Stimulated activated CD4-positive, alpha-beta T cell treated with anti-CD3 and anti-CD28 coated beads, Interleukin-15, amount 100 ng/mL, for 24 hours (primary cell): ENCODE measurements at regions not wholly inside any gene's neighbourhood (a gene's known extent, or its start where the extent isn't known, plus 50 kb on each side); places are given as distances from the start of the nearest gene placed in this dataset.
"Not testable (repeated sequence)": the region's sequence is repeated elsewhere in the genome, so short reads cannot be mapped to it uniquely, and the experiment has no call there.

Source experiments
- DNase-seq: peaks from one replicate; pipeline ENCODE4 v3.0.0-alpha.2; 2020

DNA sequence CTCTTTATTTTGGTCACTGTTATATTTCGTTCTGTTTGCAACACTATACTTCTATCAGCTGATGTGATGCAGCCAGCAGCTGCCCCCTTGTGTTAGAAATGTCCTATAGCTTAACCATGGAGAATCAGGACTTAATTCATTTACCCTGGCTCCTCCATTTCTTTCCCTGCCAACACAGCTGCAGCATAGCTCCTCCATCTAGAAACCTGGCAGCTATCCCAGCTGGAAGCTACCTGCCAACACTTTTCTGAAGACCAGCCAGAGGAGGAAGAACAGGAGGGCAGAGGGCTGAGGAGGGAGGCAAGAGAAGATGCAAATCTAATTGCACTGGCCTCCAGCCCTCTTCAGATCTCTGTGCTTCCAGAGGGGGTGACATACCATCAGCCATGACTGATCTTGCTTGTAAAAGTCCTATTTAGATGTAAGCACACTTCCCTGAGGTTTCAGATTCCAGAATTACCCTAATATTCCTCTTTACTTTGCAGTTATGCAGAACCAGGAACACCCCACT, 156.8 kb upstream of the TMEM260 start:
- DNase-seq, result no peak

DNA sequence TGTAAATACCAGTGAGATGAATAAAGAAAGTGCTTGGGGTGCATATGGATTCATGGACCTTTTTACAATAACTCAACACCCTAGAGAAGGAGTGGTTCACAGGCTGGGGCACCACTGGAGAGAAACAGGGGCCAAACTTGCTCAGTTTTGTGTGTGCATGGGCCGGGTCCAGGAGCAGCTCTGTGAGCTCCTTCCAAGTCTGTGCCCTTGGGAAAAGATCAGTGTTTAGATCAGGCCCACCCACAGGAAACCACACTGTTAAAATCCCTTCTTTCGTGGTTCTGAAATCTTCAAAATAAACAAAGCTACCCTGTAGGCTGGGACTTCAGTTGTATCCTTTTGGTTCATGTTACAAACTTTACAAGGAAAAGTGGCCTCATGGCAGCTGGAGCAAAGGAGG, 156.1 kb upstream of the TMEM260 start:
- DNase-seq, result no peak

DNA sequence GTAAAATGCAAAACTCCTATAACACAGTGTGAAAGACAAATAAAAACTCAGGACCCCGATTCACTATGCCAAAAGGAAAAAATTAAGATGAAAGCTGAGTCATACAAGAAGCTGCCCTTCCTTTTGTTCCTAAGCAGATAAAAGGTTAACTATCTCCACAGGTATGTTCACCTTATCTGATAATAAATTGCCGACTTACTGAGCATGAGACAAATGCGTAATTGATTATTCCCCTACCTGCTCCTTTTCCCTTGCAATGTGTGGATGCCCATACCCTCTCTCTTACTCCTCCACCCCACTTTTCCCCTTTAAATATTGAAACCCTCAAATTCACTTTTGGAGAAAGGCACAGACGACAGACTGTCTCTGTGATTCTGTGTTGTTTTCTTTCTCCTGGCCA, 148.6 kb upstream of the TMEM260 start:
- no peak for DNase-seq

DNA sequence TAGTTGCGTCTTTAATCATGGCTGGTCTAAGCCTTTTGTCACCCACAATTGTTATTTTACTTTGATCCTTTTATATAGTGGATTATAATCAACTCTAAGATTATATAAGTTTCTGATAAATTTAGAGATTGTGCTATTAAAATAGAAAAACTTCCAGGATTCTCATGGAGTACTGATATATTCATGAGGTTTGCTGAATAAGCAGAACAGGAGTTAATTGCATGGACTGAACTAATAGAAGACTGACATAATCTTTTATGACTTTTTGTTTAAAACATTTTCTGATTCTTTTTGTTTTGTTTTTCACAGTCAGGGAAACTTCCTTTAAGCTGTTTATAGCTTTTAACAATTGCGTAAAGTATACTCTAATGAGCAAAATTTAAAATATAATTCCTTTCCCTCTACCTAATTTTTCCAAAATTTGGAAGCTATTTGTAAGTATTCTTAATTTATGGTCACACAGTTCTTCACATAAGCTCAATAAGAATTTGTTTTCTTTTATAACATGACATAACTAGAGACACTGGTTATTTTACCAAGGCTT, 129.9 kb upstream of the TMEM260 start:
- DNase-seq, result no peak

DNA sequence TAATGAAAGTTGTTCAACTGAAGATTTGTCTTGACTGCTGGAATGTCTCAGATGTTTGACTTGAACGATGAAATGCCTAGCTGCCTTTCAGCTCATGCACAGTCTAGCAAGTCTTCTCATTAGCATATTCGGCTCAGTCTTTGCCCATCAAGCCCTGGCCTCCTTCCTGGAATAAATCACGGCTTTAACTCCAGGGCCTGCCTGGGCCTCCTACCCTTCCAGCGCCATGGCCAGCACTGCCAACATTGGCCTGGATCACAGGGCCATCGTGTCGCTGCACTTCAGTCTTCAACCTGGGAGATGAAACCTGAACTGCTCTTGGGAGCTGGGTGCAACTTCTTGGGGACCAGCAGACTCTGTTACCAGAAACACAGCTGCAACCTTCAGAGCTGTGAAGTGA, 126.7 kb upstream of the TMEM260 start:
- no peak for DNase-seq

DNA sequence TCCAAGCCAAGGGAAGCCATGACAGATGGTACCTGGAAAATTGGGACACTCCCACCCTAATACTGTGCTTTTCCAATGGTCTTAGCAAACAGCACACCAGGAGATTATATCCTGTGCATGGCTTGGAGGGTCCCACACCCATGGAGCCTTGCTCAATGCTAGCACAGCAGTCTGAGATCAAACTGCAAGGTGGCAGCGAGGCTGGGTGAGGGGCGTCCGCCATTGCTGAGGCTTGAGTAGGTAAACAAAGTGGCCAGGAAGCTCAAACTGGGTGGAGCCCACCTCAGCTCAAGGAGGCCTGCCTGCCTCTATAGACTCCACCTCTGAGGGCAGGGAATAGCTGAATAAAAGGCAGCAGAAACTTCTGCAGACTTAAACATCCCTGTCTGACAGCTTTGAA, 124.9 kb upstream of the TMEM260 start:
- DNase-seq, result not testable (repeated sequence)

DNA sequence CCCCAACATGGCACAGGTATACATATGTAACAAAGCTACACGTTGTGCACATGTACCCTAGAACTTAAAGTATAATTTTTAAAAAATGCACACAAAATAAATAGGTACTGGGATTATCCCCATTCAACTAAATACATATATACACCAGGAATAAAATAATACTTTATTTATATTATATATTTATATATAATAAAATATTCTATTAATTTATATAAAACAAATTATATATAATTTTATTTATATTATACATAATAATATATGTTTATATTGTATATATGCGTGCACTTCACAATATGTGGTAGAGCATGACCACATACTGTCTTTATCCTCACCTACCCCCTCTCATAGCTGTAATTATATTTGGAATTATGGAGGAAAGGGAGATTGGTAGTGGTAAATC, 119.1 kb upstream of the TMEM260 start:
- DNase-seq, result no peak

DNA sequence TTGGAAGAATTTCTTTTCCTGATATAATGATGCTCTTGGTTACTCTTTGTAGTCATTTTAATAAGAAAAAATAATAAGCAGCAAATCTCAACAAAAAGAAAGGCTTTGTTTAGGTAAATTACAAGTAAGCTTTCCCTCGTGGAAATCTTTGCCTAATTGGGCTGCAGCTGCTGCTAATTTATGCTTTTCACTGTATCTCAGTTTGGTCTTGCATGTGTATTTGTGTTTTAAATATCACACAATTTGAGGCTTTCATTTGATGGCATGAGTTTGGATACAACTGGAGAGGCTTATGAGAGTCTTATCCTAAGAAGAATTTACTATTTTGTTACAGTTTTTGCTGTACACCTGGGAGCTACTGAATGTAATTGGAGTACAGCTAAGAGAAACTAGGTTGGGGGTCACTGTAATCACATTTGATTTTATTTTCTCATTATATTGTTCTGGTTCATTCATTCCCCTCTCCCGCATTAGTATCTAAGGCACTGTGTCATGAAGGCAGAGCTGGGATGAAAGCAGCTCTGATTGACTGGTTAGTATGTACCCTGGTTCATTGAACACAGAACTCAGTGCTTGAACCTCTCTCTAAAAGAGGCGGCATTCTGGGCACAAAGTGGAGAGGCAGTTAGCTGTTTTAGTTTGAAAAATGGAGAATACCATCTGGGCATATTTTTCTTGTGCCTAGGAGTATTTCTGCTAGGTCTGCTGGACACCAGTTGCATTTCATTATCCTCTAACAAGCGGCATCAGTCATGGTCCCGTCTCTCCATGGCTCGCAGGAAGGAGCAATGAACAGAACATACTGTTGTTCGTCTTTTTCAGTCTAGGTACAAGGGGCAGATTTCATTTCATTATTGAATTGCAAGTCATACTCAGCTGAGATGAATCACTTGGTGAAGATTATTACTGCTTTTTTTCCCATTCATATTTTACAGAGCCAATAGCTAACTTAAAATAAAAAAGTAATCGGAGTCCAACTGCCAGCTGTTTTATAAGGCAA, 118.0 kb upstream of the TMEM260 start:
- DNase-seq, result no peak

DNA sequence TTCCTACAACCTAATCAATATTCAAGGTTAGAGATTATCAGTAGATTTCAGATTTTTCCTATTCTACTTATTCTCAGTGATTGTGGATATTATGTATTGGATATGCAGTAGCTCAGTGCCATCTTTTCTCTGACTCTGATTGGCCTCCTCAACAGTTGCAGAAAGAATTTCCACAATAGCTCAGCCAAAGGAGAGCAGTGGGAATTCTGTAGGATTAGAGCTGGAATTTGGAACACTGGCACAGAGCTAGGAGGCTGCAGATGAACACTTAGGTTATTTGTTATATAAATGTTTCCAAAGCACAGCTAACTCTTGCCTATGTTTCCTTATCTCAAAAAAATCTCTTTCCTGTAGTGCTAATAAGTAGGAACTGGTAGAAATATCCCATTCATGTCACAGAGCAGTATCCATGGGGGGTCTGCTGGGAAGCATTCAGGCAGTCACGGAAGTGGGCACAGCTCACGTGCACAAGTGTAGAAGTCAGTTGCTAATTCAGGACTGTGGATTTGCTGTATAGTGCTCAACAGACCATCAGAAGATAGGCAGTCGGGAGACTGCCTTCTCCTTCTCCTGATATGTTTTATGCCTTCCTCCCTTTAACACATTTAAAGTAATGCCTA, 116.2 kb upstream of the TMEM260 start:
- no peak for DNase-seq

DNA sequence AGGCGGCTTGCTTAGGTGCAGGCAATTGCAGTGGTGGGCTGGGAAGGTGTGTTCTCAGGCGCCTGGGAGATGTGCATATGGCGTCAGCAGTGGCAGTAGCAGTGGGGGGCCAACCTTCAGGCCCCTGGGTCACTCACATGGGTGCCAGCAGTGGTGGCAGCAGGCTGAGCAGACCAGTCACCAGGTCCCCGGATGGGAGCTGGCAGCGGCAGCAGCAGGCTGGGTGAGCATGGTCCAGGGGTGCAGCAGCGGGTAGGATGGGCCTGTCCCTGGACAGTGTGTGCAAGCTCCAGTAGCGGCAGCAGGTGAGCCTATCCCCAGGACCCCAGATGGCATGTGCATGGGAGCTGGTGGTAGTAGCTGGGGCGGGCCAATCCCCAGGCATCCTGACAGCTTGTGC, 108.5 kb upstream of the TMEM260 start:
- no peak for DNase-seq

DNA sequence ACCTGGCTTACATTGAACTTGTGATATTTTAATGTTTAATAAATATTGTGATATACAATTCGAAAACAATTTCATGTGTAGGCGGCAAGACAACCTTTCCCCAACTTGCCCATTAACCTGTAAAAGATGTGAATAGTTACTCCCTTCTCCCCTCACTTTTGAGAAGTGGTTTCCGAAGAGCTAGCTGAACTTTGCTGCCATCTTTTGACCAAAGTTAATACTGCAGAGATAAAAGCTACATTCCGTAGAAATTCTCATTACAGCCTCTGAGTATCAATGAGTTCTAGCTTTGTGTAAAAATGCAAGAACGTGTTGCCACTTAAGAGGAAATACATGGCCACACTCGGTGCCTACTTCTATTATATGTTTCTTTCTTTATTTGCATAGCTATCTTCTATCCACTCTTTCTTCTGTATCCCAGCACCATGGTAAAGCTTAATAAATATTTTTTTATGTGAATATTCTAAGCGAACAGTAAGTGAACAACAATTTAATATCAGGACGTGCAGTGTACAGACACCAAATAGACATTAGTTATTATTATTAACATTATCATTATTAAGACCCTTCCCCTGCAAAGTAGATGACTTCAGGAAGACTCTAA, 105.1 kb upstream of the TMEM260 start:
- DNase-seq, result no peak

DNA sequence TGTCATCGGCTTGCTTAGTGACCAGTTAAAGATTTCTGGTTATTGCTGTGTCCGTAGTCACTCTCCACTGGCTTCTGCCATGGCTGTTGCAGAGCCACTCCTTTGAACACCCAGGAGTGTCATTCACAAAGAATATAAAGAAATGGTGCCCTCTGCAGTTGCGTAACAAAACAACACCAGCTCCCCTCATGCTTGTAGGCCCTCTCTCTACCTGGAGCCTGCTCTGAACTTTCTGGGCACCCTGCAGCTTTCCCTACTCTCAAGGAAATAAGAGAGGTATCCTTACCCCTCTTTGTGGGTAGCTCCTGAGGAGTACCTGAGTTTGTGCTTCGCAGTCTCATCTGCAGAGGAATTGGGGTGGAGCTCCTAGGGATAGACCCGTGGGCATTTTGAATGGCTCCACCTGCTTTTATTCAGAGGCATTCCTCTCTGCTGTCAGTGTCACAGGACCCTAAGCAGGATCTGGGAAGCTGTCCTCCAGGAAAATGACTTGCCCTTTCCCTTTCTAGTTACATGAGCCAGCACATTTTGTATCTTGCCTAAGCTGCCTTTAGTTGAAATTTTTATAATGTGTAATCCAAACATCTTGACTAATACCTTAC, 97.2 kb upstream of the TMEM260 start:
- no peak for DNase-seq

DNA sequence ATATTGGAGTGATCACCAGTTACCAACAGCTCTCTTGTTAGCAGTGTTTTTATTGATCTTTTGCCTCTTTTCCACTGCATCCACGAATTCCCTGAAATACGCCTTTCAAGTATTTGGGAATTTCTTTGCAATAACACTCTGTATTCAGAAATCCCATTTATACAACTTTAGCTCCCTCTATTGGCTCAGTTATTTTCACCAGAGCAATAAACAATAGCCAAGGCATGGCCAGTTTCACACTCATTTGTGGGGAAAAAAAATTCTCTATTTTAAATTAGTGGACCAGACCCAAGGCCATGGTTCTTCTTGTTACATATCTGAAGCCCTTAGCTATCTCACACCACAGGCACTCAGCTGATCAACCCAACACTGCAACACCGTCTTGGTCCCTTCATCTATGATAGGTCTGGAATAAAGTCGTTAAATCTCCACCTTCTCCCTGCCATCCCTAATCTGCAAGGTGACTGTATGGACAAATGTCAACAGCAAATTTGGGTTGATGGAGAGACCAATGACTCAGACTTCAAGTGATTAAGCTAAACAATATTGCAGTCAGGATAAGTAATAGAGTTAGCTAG, 92.4 kb upstream of the TMEM260 start:
- DNase-seq, result no peak

DNA sequence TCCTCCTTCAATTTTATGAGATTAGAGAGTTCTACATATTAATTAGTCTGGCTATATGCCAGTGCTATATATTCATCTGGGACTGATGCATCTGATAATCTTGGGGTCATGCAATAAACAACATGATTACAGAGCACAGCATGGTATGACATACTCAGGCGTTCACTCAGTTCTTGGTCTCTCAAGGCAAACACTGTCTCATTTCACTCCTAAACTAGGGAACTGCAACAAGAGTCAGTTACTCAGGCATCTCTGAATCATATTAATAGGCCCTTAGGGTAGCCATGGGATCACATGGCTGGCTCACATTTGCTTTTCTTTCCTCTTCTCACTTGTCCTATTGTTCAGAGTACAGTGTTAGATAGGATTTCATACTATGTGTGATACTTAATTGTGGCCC, 91.8 kb upstream of the TMEM260 start:
- DNase-seq, result no peak

DNA sequence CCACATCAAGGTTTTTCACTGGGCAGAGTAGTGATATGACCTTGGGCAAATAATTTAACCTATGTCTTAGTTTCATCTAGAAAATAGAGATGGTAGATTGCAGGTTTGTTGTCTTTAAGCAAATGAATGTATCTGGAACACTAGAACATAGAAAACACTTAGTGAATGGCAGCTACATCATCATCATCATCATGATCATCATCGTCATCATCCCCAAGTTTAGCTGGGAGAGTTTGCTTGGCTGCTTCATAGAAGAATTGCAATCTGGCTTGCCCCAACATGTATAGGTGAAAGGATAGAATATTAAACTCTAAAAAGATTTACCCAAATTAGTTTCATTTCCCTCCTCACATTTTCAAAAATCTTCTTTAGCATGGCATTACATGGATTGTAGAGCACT, 91.3 kb upstream of the TMEM260 start:
- DNase-seq, result no peak

DNA sequence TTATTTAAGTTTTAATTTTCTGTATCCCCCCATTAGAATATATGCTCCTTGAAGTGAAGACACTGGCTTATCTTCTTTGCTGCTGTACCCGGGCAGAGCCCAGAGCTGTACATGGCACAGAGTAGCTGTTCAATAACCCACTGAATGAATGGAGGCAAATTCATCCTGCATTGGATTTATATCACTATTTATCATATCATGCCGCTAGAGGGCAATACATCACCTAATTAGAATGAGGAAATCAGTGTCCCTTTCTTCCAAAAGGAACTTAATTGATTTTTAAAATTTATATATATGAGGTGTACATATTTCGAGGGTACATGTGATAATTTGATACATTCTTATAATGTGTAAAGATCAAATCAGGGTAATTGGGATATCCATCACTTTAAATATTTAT, 89.2 kb upstream of the TMEM260 start:
- DNase-seq, result no peak

DNA sequence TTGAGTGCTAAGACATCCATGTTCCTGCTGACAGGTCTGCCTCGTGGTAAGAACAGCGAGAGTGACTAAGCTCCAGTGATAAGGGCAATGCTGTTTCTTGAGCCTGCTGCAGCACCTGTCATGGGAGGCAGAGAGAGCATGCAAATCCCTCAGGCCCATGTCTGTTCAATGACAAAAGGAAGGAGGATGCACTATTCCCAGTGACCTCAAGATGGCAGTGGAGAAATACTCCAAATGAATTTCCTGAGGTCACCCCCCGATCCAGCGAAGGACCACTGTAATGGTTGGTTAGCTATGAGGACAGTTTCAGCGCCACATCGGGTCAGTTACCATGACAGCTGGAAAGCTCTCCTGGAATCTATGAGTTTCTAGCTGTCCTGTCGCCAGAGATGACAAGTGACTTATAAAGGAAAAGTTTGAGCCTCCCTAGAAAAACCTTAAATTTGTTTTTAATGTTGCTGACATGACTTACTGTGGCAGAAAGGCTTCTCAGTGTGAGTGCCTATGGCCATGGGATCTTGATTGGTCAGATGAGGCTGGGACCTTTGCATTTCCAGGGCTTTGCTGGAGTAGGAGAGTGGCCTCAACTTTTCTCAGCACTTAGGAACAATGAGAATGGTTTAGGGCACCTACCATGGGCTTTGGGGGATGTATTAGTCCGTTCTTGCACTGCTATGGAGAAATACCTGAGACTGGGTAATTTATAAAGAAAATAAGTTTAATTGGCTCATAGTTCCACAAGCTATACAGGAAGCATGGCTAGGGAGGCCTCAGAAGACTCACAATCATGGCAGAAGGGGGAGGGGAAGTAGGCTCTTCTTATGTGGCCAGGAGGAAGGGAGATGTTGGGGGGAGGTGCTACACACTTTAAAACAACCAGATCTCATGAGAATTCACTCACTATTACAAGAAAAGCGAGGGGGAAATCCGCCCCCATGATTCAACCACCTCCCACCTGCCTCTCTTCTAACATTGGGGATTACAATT, 88.0 kb upstream of the TMEM260 start:
- DNase-seq, result peak; percentile 46

DNA sequence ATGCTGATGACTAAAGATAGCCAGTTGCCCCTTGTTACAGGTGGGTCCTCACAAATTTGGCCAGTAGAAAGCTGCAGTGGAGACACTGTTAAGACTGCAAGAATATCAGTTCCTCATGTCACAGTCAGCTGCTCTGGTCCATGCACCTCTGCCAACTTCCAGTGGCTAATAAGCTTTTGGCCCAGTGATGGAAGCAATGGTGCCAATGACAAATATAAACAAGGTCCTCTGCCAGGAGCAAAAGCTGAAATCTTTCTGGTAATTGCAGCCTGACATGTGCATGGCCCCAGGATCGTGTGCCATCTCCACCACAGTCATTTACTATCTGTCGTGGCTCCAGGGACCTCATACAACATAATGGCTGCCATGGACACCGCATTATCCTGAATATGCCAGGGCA, 85.4 kb upstream of the TMEM260 start:
- DNase-seq, result no peak

DNA sequence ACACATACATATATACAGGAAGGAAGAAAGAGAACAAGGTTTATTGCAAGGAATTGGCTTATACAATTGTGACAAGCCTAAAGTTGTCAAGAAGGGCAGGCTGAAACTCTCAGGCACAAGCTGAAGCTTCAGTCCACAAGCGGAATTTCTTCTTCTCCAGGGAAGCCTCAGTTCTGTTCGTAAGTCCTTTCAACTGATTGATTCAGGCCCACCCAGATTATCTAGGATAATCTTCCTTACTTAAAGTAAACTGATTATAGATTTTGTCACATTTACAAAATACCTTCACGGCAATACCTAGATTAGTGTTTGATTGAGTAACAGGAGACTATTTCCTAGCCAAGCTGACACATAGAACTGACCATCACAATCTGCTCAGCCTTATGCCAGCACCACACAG, 81.5 kb upstream of the TMEM260 start:
- no peak for DNase-seq

DNA sequence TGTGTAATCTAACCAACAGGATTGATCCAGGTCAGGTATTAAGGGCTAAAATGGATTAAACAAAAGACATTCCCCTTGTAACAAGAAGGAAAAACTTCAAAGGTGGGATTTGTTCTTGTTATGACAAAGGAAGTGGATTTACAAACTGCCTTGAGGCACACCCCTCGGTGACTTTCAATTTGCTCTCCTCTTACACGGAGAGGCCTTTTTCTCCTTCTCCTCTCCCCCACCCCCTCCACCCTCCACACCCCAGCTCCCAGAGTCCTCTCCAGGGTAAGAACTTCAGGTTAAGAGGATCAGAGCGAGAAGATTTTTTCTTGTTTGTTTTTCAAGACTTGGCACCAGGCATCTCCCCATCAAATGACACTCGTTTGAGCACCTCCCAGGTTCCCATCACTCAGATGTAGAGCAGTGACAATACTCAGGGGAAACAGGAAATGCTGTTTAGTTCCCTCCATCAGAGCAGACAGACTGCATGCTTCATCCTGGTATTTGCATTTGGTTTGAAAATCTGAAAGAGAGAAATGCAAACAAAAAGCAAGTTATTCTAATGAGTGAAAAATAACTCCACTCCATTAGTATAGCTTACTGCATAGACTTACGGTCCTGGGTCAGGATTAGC, 77.6 kb upstream of the TMEM260 start:
- no peak for DNase-seq

DNA sequence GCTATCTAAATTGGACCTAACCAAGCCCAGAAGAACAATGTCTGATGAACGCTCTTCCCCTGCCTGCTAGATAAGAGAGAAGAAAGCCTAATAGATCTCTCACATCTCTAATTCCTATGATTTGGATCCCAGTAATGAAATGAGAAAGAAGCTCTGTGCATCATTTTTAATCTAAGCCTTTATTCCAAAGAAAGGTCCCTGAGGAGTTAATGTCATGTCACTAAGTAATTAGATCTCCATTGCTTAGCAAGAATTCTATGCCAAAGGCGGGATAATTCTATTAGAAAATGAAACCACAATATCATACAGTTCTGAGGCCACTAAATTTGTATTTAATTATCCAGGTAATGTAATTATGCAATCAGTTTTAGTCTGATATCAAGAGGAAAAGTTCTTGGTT, 74.2 kb upstream of the TMEM260 start:
- DNase-seq, result no peak
